ENCODE measurements at regions not wholly inside any gene's neighbourhood (a gene's known extent, or its start where the extent isn't known, plus 50 kb on each side); places are given as distances from the start of the nearest gene placed in this dataset.

- H3K9me2 ChIP-seq (replicated peaks; ENCODE audit: insufficient read depth, low read length): no peaks in the 10 kb centered on the region
- H3K36me3 ChIP-seq (replicated peaks; ENCODE audit: insufficient read depth, low read length): no peaks in the 10 kb centered on the region
- H3K27me3 ChIP-seq (replicated peaks; ENCODE audit: insufficient read depth, low read length): no peaks in the 10 kb centered on the region
- H3K9me3 ChIP-seq (replicated peaks; ENCODE audit: insufficient read depth, low read length): no peaks in the 10 kb centered on the region
- no peak overlapping the region for H3K4me2 ChIP-seq (ENCODE audit: low read depth, low read length)
- TF ChIP-seq EZH2phosphoT487 (IDR thresholded peaks at IDR 0.05; ENCODE audit: low read length) (no peak), CTCF (IDR thresholded peaks at IDR 0.05; ENCODE audit: low read length) (no peak), EZH2 (optimal IDR thresholded peaks at IDR 0.05; ENCODE audit: low read depth, low read length) (no peak)
- H3F3A ChIP-seq (ENCODE audit: insufficient read depth, low read length): no peaks in the 10 kb centered on the region
- DNase-seq: no peak
- H3K79me2 ChIP-seq (ENCODE audit: low read length): no peaks in the 10 kb centered on the region
- H3K27ac ChIP-seq (ENCODE audit: low read length): no peak overlapping the region
- no peak overlapping the region for H3K9ac ChIP-seq (ENCODE audit: low read length)
- no peak overlapping the region for H2AFZ ChIP-seq (ENCODE audit: low read length)
- H3K4me1 ChIP-seq (ENCODE audit: low read length): no peaks in the 10 kb centered on the region
- H4K20me1 ChIP-seq (ENCODE audit: insufficient read depth, low read length): no peaks in the 10 kb centered on the region
- no peak overlapping the region for H3K4me3 ChIP-seq (ENCODE audit: low read length)
Observed at GRCh38 chr6:163635315-163635714, 220.8 kb downstream of the QKI start.

- Histone ChIP-seq H3K27ac (ENCODE audit: low read length) (no peak overlapping the region), H3K79me2 (ENCODE audit: low read length) (no peaks in the 10 kb centered on the region), H3K9ac (ENCODE audit: low read length) (no peak overlapping the region), H3K4me2 (ENCODE audit: low read depth, low read length) (no peak overlapping the region), H3F3A (ENCODE audit: insufficient read depth, low read length) (no peaks in the 10 kb centered on the region), H3K36me3 (replicated peaks; ENCODE audit: insufficient read depth, low read length) (no peaks in the 10 kb centered on the region), H3K9me3 (replicated peaks; ENCODE audit: insufficient read depth, low read length) (no peaks in the 10 kb centered on the region), H3K4me1 (ENCODE audit: low read length) (no peaks in the 10 kb centered on the region), H2AFZ (ENCODE audit: low read length) (no peak overlapping the region), H4K20me1 (ENCODE audit: insufficient read depth, low read length) (no peaks in the 10 kb centered on the region), H3K27me3 (replicated peaks; ENCODE audit: insufficient read depth, low read length) (no peaks in the 10 kb centered on the region), H3K4me3 (ENCODE audit: low read length) (no peak overlapping the region), H3K9me2 (replicated peaks; ENCODE audit: insufficient read depth, low read length) (no peaks in the 10 kb centered on the region)
- no peak for DNase-seq
- TF ChIP-seq EZH2phosphoT487 (IDR thresholded peaks at IDR 0.05; ENCODE audit: low read length): no peak
- TF ChIP-seq EZH2 (optimal IDR thresholded peaks at IDR 0.05; ENCODE audit: low read depth, low read length): no peak
- no peak for TF ChIP-seq CTCF (IDR thresholded peaks at IDR 0.05; ENCODE audit: low read length)
Observed at GRCh38 chr6:163634211-163635171, 220.0 kb downstream of the QKI start.

GRCh38 chr6:163630991-163631390, 216.5 kb downstream of the QKI start:
- Histone ChIP-seq H3K27me3 (replicated peaks; ENCODE audit: insufficient read depth, low read length) (no peaks in the 10 kb centered on the region), H3K36me3 (replicated peaks; ENCODE audit: insufficient read depth, low read length) (no peaks in the 10 kb centered on the region), H3F3A (ENCODE audit: insufficient read depth, low read length) (no peaks in the 10 kb centered on the region), H3K4me2 (ENCODE audit: low read depth, low read length) (no peak overlapping the region), H3K79me2 (ENCODE audit: low read length) (no peaks in the 10 kb centered on the region), H4K20me1 (ENCODE audit: insufficient read depth, low read length) (no peaks in the 10 kb centered on the region), H2AFZ (ENCODE audit: low read length) (no peak overlapping the region), H3K9ac (ENCODE audit: low read length) (no peak overlapping the region), H3K9me3 (replicated peaks; ENCODE audit: insufficient read depth, low read length) (no peaks in the 10 kb centered on the region), H3K9me2 (replicated peaks; ENCODE audit: insufficient read depth, low read length) (no peaks in the 10 kb centered on the region), H3K4me3 (ENCODE audit: low read length) (no peak overlapping the region), H3K27ac (ENCODE audit: low read length) (no peak overlapping the region), H3K4me1 (ENCODE audit: low read length) (no peaks in the 10 kb centered on the region)
- no peak for TF ChIP-seq EZH2 (optimal IDR thresholded peaks at IDR 0.05; ENCODE audit: low read depth, low read length)
- TF ChIP-seq CTCF (IDR thresholded peaks at IDR 0.05; ENCODE audit: low read length): no peak
- no peak for TF ChIP-seq EZH2phosphoT487 (IDR thresholded peaks at IDR 0.05; ENCODE audit: low read length)
- no peak for DNase-seq

All from MM.1S (cell line).